GM12878 (cell line): ENCODE measurements at regions not wholly inside any gene's neighbourhood (a gene's known extent, or its start where the extent isn't known, plus 50 kb on each side); places are given as distances from the start of the nearest gene placed in this dataset.

Experiments
- ATAC-seq: fragments of 200-7000 bp; cut with Tn5 transposase; 3 replicates; pipeline ENCODE4 v1.9.1; 2020; ENCODE audit warnings: mild to moderate bottlenecking, moderate library complexity
- BruUV-seq: library from RNA; stranded (reverse); fragments of 400-500 nt; replicated peaks from 2 replicates; lab custom pipeline; 2021; lab: Mats Ljungman, UMichigan
- CTCF ChIA-PET: fragments of 300-600 bp; sonication (Branson Sonifier 250); formaldehyde crosslinking; extraction: SDS; loops from one replicate; lab custom pipeline; 2021; ENCODE audit warnings: inconsistent platforms; lab: Yijun Ruan, JAX
- POLR2A ChIA-PET: fragments of 350-600 bp; formaldehyde crosslinking; extraction: SDS; loops from one replicate; lab custom pipeline; 2021; ENCODE audit warnings: inconsistent platforms; lab: Charles Lee
- RAD21 ChIA-PET: fragments of 300-600 bp; sonication (Branson Sonifier 250); formaldehyde crosslinking; loops from one replicate; lab custom pipeline; 2023; ENCODE audit warnings: antibody characterized with exemption; ENCODE audit not compliant: unreplicated experiment; lab: Charles Lee
- SMC1A ChIA-PET: fragments of 300-600 bp; sonication (Branson Sonifier 250); formaldehyde crosslinking; loops from one replicate; lab custom pipeline; 2023; ENCODE audit not compliant: unreplicated experiment, uncharacterized antibody; lab: Charles Lee
- DNase-seq: peaks from one replicate; pipeline ENCODE4 v3.0.0-alpha.2; 2011; ENCODE audit warnings: low read depth, low spot score
- FAIRE-seq: peaks from 3 replicates; lab custom pipeline; 2011; peaks lifted over from hg19 to GRCh38; lab: Jason Lieb, UNC
- H2AFZ ChIP-seq: 2 replicates; pipeline ENCODE4 v1.6.0; 2011; ENCODE audit warnings: low read depth, low read length, control low read depth; ENCODE audit not compliant: control insufficient read depth
- H3K27ac ChIP-seq: 2 replicates; pipeline ENCODE4 v1.5.1; 2011; ENCODE audit warnings: control low read depth; ENCODE audit not compliant: control insufficient read depth, insufficient read depth
- H3K27me3 ChIP-seq, 2 experiments: replicated peaks in 1 of 2; 2 replicates each; pipeline versions ENCODE4 v1.6.0 to v1.6.1; 2011; ENCODE audit warnings: low read length in 1 of 2; ENCODE audit not compliant: control insufficient read depth in 2 of 2, insufficient read depth in 2 of 2
- H3K36me3 ChIP-seq, 2 experiments: 2 replicates each; pipeline ENCODE4 v1.5.1; 2011; ENCODE audit warnings: low read length in 1 of 2; ENCODE audit not compliant: control insufficient read depth in 2 of 2, insufficient read depth in 2 of 2
- H3K4me1 ChIP-seq: 2 replicates; pipeline ENCODE4 v1.6.1; 2011; ENCODE audit warnings: mild to moderate bottlenecking, low read length, moderate library complexity, mixed read lengths; ENCODE audit not compliant: control insufficient read depth, insufficient read depth
- H3K4me2 ChIP-seq: 2 replicates; pipeline ENCODE4 v1.6.0; 2011; ENCODE audit warnings: control low read depth; ENCODE audit not compliant: control insufficient read depth, insufficient read depth
- H3K4me3 ChIP-seq: fragments of 200-600 bp; sonication (generic); 2 replicates; pipeline ENCODE4 v1.5.1; 2016
- H3K79me2 ChIP-seq: 2 replicates; pipeline ENCODE4 v1.6.0; 2011; ENCODE audit warnings: low read length; ENCODE audit not compliant: control insufficient read depth, insufficient read depth
- H3K9ac ChIP-seq: 2 replicates; pipeline ENCODE4 v1.8.0; 2011; ENCODE audit warnings: low read length, control low read depth, mixed read lengths; ENCODE audit not compliant: control insufficient read depth, insufficient read depth
- H3K9me3 ChIP-seq: replicated peaks from 3 replicates; pipeline ENCODE4 v1.5.1; 2011; ENCODE audit warnings: mild to moderate bottlenecking, low read length; ENCODE audit not compliant: control insufficient read depth, insufficient read depth
- H4K20me1 ChIP-seq: 2 replicates; pipeline ENCODE4 v1.6.0; 2011; ENCODE audit not compliant: control insufficient read depth, insufficient read depth
- BHLHE40 ChIP-seq, 2 experiments: fragments of 450-650 bp in 1 of 2; IDR thresholded peaks; 2 replicates each; pipeline ENCODE4 v1.6.1; 2011 to 2017; ENCODE audit warnings: low read depth in 2 of 2, borderline replicate concordance in 1 of 2, improper control_type of control experiment in 1 of 2, low read length in 1 of 2, mild to moderate bottlenecking in 1 of 2
- CHD1 ChIP-seq: IDR thresholded peaks from 2 replicates; pipeline ENCODE4 v1.6.1; 2012; ENCODE audit warnings: low read depth, low read length, improper control_type of control experiment
- CHD2 ChIP-seq: IDR thresholded peaks from 2 replicates; pipeline ENCODE4 v1.6.1; 2011; ENCODE audit warnings: low read depth, low read length, improper control_type of control experiment, borderline replicate concordance
- ETV6 ChIP-seq, 2 experiments: fragments of 450-650 bp in 1 of 2; IDR thresholded peaks in 1 of 2; conservative IDR thresholded peaks in 1 of 2; 2 replicates each; pipeline ENCODE4 v1.6.1; 2014; ENCODE audit warnings: antibody characterized with exemption in 1 of 2, borderline replicate concordance in 1 of 2, low read depth in 1 of 2, mild to moderate bottlenecking in 1 of 2, moderate library complexity in 1 of 2
- EZH2 ChIP-seq: IDR thresholded peaks from 2 replicates; pipeline ENCODE4 v1.6.1; 2012; ENCODE audit warnings: low read depth, mild to moderate bottlenecking, control low read depth, inconsistent platforms, low read length, borderline replicate concordance; ENCODE audit not compliant: control insufficient read depth
- HSF1 ChIP-seq: fragments of 150-350 bp; IDR thresholded peaks from 2 replicates; pipeline ENCODE4 v1.6.1; 2014; ENCODE audit warnings: mild to moderate bottlenecking, low read depth, low read length
- POLR2A ChIP-seq: IDR thresholded peaks from 2 replicates; pipeline ENCODE4 v1.6.1; 2011; ENCODE audit warnings: low read depth, mild to moderate bottlenecking, low read length
- RELA ChIP-seq: fragments of 450-650 bp; IDR thresholded peaks from 2 replicates; pipeline ENCODE4 v1.8.0; 2014; ENCODE audit warnings: borderline replicate concordance; ENCODE audit not compliant: partially characterized antibody
- SMAD5 ChIP-seq: IDR thresholded peaks from 2 replicates; pipeline ENCODE4 v1.6.1; 2016; ENCODE audit warnings: antibody characterized with exemption, low read depth
- SUPT20H ChIP-seq: IDR thresholded peaks from 2 replicates; pipeline ENCODE4 v1.6.1; 2011; ENCODE audit warnings: low read depth, mild to moderate bottlenecking, low read length, moderate library complexity, borderline replicate concordance; ENCODE audit not compliant: control insufficient read depth
- TAF1 ChIP-seq: IDR thresholded peaks from 2 replicates; pipeline ENCODE4 v1.6.1; 2011; ENCODE audit warnings: mild to moderate bottlenecking, low read depth, low read length, borderline replicate concordance
- WGBS: methylation state at CpG from one replicate; pipeline ENCODE4 v1.1.6; 2016; ENCODE audit warnings: low lambda C conversion rate; ENCODE audit not compliant: insufficient replicate concordance, insufficient coverage; ENCODE audit errors: missing lambda C conversion rate; 5-methylcytosine and 5-hydroxymethylcytosine counted together
- in situ Hi-C: fragments of 300-500 bp; cut with MboI; formaldehyde crosslinking; loops from 9 replicates; pipeline ENCODE4 v1.14.3; 2018; ENCODE audit warnings: mixed read lengths
- intact Hi-C: fragments of 100-400 bp; cut with micrococcal nuclease; formaldehyde crosslinking; loops from one replicate; pipeline ENCODE4 v1.14.2; 2022; ENCODE audit not compliant: unreplicated experiment
- TF ChIP-seq, protein P1 (sequence below): fragments of 450-650 bp; formaldehyde crosslinking; IDR thresholded peaks from 2 replicates; pipeline ENCODE4 v1.4.0; 2022; ENCODE audit warnings: mild to moderate bottlenecking, moderate library complexity
- TF ChIP-seq, protein P2 (sequence below): fragments of 450-650 bp; IDR thresholded peaks from 2 replicates; pipeline ENCODE4 v1.6.1; 2017; ENCODE audit warnings: antibody characterized with exemption, mild to moderate bottlenecking, moderate library complexity

DNA sequence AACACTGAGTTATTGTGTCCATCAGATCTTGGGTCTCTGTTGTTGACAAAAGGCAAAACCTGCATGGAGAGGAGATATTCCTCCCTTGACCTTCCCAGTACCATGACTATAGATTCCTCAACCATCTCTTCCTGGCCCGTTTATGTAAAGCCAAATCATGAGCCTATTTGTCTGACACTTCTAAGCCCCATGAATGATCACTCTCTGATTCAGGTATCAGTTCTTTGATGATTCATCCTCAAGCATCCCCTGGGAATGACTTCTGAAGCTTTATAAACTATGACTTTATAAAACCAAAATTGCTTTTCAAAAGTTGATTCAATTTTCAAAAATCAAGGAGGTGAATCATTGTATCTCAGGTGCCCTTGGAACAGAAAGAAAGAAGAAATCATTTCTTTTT lies 78.7 kb upstream of the LOC128125822 start:
- WGBS, result 0% methylated on average over 1 of the region's 1 CpG
- RAD21 ChIA-PET, result interaction anchor here (0.7 kb wide), 1 partner anchor 112 kb away, joined by 3 read pairs; no protein-coding TSS in a partner anchor
- H3K4me3 ChIP-seq, result no peak overlapping the region
- TF ChIP-seq, protein P1, sequence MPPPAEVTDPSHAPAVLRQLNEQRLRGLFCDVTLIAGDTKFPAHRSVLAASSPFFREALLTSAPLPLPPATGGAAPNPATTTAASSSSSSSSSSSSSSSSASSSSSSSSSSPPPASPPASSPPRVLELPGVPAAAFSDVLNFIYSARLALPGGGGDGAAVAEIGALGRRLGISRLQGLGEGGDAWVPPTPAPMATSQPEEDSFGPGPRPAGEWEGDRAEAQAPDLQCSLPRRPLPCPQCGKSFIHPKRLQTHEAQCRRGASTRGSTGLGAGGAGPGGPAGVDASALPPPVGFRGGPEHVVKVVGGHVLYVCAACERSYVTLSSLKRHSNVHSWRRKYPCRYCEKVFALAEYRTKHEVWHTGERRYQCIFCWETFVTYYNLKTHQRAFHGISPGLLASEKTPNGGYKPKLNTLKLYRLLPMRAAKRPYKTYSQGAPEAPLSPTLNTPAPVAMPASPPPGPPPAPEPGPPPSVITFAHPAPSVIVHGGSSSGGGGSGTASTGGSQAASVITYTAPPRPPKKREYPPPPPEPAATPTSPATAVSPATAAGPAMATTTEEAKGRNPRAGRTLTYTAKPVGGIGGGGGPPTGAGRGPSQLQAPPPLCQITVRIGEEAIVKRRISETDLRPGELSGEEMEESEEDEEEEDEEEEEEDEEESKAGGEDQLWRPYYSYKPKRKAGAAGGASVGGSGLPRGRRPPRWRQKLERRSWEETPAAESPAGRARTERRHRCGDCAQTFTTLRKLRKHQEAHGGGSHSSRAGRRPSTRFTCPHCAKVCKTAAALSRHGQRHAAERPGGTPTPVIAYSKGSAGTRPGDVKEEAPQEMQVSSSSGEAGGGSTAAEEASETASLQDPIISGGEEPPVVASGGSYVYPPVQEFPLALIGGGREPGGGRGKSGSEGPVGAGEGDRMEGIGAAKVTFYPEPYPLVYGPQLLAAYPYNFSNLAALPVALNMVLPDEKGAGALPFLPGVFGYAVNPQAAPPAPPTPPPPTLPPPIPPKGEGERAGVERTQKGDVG, result no peak
- TF ChIP-seq, protein P2, sequence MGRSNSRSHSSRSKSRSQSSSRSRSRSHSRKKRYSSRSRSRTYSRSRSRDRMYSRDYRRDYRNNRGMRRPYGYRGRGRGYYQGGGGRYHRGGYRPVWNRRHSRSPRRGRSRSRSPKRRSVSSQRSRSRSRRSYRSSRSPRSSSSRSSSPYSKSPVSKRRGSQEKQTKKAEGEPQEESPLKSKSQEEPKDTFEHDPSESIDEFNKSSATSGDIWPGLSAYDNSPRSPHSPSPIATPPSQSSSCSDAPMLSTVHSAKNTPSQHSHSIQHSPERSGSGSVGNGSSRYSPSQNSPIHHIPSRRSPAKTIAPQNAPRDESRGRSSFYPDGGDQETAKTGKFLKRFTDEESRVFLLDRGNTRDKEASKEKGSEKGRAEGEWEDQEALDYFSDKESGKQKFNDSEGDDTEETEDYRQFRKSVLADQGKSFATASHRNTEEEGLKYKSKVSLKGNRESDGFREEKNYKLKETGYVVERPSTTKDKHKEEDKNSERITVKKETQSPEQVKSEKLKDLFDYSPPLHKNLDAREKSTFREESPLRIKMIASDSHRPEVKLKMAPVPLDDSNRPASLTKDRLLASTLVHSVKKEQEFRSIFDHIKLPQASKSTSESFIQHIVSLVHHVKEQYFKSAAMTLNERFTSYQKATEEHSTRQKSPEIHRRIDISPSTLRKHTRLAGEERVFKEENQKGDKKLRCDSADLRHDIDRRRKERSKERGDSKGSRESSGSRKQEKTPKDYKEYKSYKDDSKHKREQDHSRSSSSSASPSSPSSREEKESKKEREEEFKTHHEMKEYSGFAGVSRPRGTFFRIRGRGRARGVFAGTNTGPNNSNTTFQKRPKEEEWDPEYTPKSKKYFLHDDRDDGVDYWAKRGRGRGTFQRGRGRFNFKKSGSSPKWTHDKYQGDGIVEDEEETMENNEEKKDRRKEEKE, result no peak
- no peak for TF ChIP-seq EZH2
- no peak for TF ChIP-seq CHD2
- TF ChIP-seq TAF1, result no peak
- TF ChIP-seq POLR2A, result no peak
- TF ChIP-seq CHD1, result no peak
- TF ChIP-seq HSF1, result no peak
- no peak for TF ChIP-seq ETV6 (conservative IDR thresholded peaks at IDR 0.05 in 1 of 2, IDR thresholded peaks at IDR 0.05 in 1 of 2; ENCODE audit: borderline replicate concordance in 1 of 2, low read depth in 1 of 2)
- no peak for TF ChIP-seq BHLHE40 (IDR thresholded peaks at IDR 0.05; ENCODE audit: borderline replicate concordance in 1 of 2, low read depth in 2 of 2, low read length in 1 of 2)
- no peak for TF ChIP-seq RELA
- no peak for TF ChIP-seq SUPT20H
- no peak for TF ChIP-seq SMAD5
- TF ChIP-seq, all 136 proteins: peak for 0
- Histone ChIP-seq H2AFZ (no peak overlapping the region), H3K27ac (no peak overlapping the region), H3K9me3 (no peaks in the 10 kb centered on the region), H4K20me1 (no peaks in the 10 kb centered on the region), H3K79me2 (no peaks in the 10 kb centered on the region), H3K27me3 (no peaks in the 10 kb centered on the region), H3K9ac (no peak overlapping the region), H3K4me2 (no peak overlapping the region), H3K36me3 (no peaks in the 10 kb centered on the region), H3K4me1 (no peaks in the 10 kb centered on the region)
- in situ Hi-C loops (no loop called here), intact Hi-C loops (no loop called here)
- no peak for DNase-seq
- ATAC-seq, result no peak
- ChIA-PET SMC1A (interaction anchor here (0.6 to 1.8 kb wide), 5 partner anchors 10 to 1342 kb away, joined by 3 to 4 read pairs (median 3); no protein-coding TSS in a partner anchor), CTCF (interaction anchor here (1.3 kb wide), 1 partner anchor 17 kb away, joined by 3 read pairs; no protein-coding TSS in a partner anchor), POLR2A (interaction anchor here (0.6 to 0.7 kb wide), 2 partner anchors 11 to 15 kb away, joined by 3 to 7 read pairs; no protein-coding TSS in a partner anchor)
- BruUV-seq, result no TSS peak
- no peak for FAIRE-seq
